ENCODE measurements at regions not wholly inside any gene's neighbourhood (a gene's known extent, or its start where the extent isn't known, plus 50 kb on each side); places are given as distances from the start of the nearest gene placed in this dataset.

GRCh38 chr15:53359038-53359437, 400.4 kb downstream of the WDR72 start:
- no peak overlapping the region for H3K4me3 ChIP-seq (ENCODE audit: low read depth in 1 of 2, low read length in 2 of 2)
- no peaks in the 10 kb centered on the region for H3K27me3 ChIP-seq (ENCODE audit: control insufficient read depth in 1 of 2, insufficient read depth in 2 of 2, low read length in 2 of 2)
- no peaks in the 10 kb centered on the region for H3K9me3 ChIP-seq (ENCODE audit: control insufficient read depth in 1 of 2, low read length in 2 of 2)
- H3K36me3 ChIP-seq (ENCODE audit: control insufficient read depth in 1 of 2, insufficient read depth in 2 of 2, low read length in 2 of 2): no peaks in the 10 kb centered on the region
- no peak overlapping the region for H3K9ac ChIP-seq (ENCODE audit: low read depth in 1 of 2, low read length in 2 of 2)
- no peak overlapping the region for H3K27ac ChIP-seq (ENCODE audit: low read depth, low read length)
- no peaks in the 10 kb centered on the region for H3K4me1 ChIP-seq (ENCODE audit: control insufficient read depth in 1 of 2, insufficient read depth in 2 of 2, low read length in 2 of 2)

GRCh38 chr15:53354874-53355273, 404.6 kb downstream of the WDR72 start:
- no peaks in the 10 kb centered on the region for H3K9me3 ChIP-seq (ENCODE audit: control insufficient read depth in 1 of 2, low read length in 2 of 2)
- no peaks in the 10 kb centered on the region for H3K36me3 ChIP-seq (ENCODE audit: control insufficient read depth in 1 of 2, insufficient read depth in 2 of 2, low read length in 2 of 2)
- H3K4me3 ChIP-seq (ENCODE audit: low read depth in 1 of 2, low read length in 2 of 2): no peak overlapping the region
- no peaks in the 10 kb centered on the region for H3K27me3 ChIP-seq (ENCODE audit: control insufficient read depth in 1 of 2, insufficient read depth in 2 of 2, low read length in 2 of 2)
- H3K4me1 ChIP-seq (ENCODE audit: control insufficient read depth in 1 of 2, insufficient read depth in 2 of 2, low read length in 2 of 2): no peaks in the 10 kb centered on the region
- no peak overlapping the region for H3K27ac ChIP-seq (ENCODE audit: low read depth, low read length)
- H3K9ac ChIP-seq (ENCODE audit: low read depth in 1 of 2, low read length in 2 of 2): no peak overlapping the region

- no peaks in the 10 kb centered on the region for H3K27me3 ChIP-seq (ENCODE audit: control insufficient read depth in 1 of 2, insufficient read depth in 2 of 2, low read length in 2 of 2)
- no peak overlapping the region for H3K9ac ChIP-seq (ENCODE audit: low read depth in 1 of 2, low read length in 2 of 2)
- no peaks in the 10 kb centered on the region for H3K9me3 ChIP-seq (ENCODE audit: control insufficient read depth in 1 of 2, low read length in 2 of 2)
- no peak overlapping the region for H3K27ac ChIP-seq (ENCODE audit: low read depth, low read length)
- no peaks in the 10 kb centered on the region for H3K36me3 ChIP-seq (ENCODE audit: control insufficient read depth in 1 of 2, insufficient read depth in 2 of 2, low read length in 2 of 2)
- no peak overlapping the region for H3K4me3 ChIP-seq (ENCODE audit: low read depth in 1 of 2, low read length in 2 of 2)
- H3K4me1 ChIP-seq (ENCODE audit: control insufficient read depth in 1 of 2, insufficient read depth in 2 of 2, low read length in 2 of 2): no peaks in the 10 kb centered on the region
Observed at GRCh38 chr15:53351373-53351772, 408.1 kb downstream of the WDR72 start.

- Histone ChIP-seq H3K27ac (ENCODE audit: low read depth, low read length) (no peak overlapping the region), H3K9me3 (ENCODE audit: control insufficient read depth in 1 of 2, low read length in 2 of 2) (no peaks in the 10 kb centered on the region), H3K9ac (ENCODE audit: low read depth in 1 of 2, low read length in 2 of 2) (no peak overlapping the region)
Observed at GRCh38 chr15:53346583-53346982, 412.9 kb downstream of the WDR72 start.

GRCh38 chr15:53331328-53332190, 427.9 kb downstream of the WDR72 start:
- Histone ChIP-seq H3K4me1 (ENCODE audit: control insufficient read depth in 1 of 2, insufficient read depth in 2 of 2, low read length in 2 of 2) (no peaks in the 10 kb centered on the region), H3K9ac (ENCODE audit: low read depth in 1 of 2, low read length in 2 of 2) (no peak overlapping the region), H3K27me3 (ENCODE audit: control insufficient read depth in 1 of 2, insufficient read depth in 2 of 2, low read length in 2 of 2) (no peaks in the 10 kb centered on the region), H3K27ac (ENCODE audit: low read depth, low read length) (no peak overlapping the region), H3K9me3 (ENCODE audit: control insufficient read depth in 1 of 2, low read length in 2 of 2) (no peaks in the 10 kb centered on the region), H3K36me3 (ENCODE audit: control insufficient read depth in 1 of 2, insufficient read depth in 2 of 2, low read length in 2 of 2) (no peaks in the 10 kb centered on the region), H3K4me3 (ENCODE audit: low read depth in 1 of 2, low read length in 2 of 2) (no peak overlapping the region)

More at GRCh38 chr15:53346583-53346982, 412.9 kb downstream of the WDR72 start:
- Histone ChIP-seq H3K4me1 (ENCODE audit: control insufficient read depth in 1 of 2, insufficient read depth in 2 of 2, low read length in 2 of 2) (no peaks in the 10 kb centered on the region), H3K36me3 (ENCODE audit: control insufficient read depth in 1 of 2, insufficient read depth in 2 of 2, low read length in 2 of 2) (no peaks in the 10 kb centered on the region), H3K4me3 (ENCODE audit: low read depth in 1 of 2, low read length in 2 of 2) (no peak overlapping the region), H3K27me3 (ENCODE audit: control insufficient read depth in 1 of 2, insufficient read depth in 2 of 2, low read length in 2 of 2) (no peaks in the 10 kb centered on the region)

GRCh38 chr15:53328341-53328740, 431.1 kb downstream of the WDR72 start:
- Histone ChIP-seq H3K36me3 (ENCODE audit: control insufficient read depth in 1 of 2, insufficient read depth in 2 of 2, low read length in 2 of 2) (no peaks in the 10 kb centered on the region), H3K9me3 (ENCODE audit: control insufficient read depth in 1 of 2, low read length in 2 of 2) (no peaks in the 10 kb centered on the region), H3K27me3 (ENCODE audit: control insufficient read depth in 1 of 2, insufficient read depth in 2 of 2, low read length in 2 of 2) (no peaks in the 10 kb centered on the region), H3K4me1 (ENCODE audit: control insufficient read depth in 1 of 2, insufficient read depth in 2 of 2, low read length in 2 of 2) (peaks cover 0 to under 1% of the 10 kb centered on the region in 2 donors), H3K9ac (ENCODE audit: low read depth in 1 of 2, low read length in 2 of 2) (no peak overlapping the region), H3K4me3 (ENCODE audit: low read depth in 1 of 2, low read length in 2 of 2) (no peak overlapping the region), H3K27ac (ENCODE audit: low read depth, low read length) (no peak overlapping the region)

GRCh38 chr15:53324061-53324460, 435.4 kb downstream of the WDR72 start:
- Histone ChIP-seq H3K36me3 (ENCODE audit: control insufficient read depth in 1 of 2, insufficient read depth in 2 of 2, low read length in 2 of 2) (no peaks in the 10 kb centered on the region), H3K4me3 (ENCODE audit: low read depth in 1 of 2, low read length in 2 of 2) (no peak overlapping the region), H3K27me3 (ENCODE audit: control insufficient read depth in 1 of 2, insufficient read depth in 2 of 2, low read length in 2 of 2) (no peaks in the 10 kb centered on the region), H3K27ac (ENCODE audit: low read depth, low read length) (no peak overlapping the region), H3K4me1 (ENCODE audit: control insufficient read depth in 1 of 2, insufficient read depth in 2 of 2, low read length in 2 of 2) (peaks cover 0 to 9% of the 10 kb centered on the region in 2 donors), H3K9me3 (ENCODE audit: control insufficient read depth in 1 of 2, low read length in 2 of 2) (no peaks in the 10 kb centered on the region), H3K9ac (ENCODE audit: low read depth in 1 of 2, low read length in 2 of 2) (no peak overlapping the region)

- Histone ChIP-seq H3K27ac (ENCODE audit: low read depth, low read length) (no peak overlapping the region), H3K4me1 (ENCODE audit: control insufficient read depth in 1 of 2, insufficient read depth in 2 of 2, low read length in 2 of 2) (peaks cover 0 to 9% of the 10 kb centered on the region in 2 donors), H3K27me3 (ENCODE audit: control insufficient read depth in 1 of 2, insufficient read depth in 2 of 2, low read length in 2 of 2) (no peaks in the 10 kb centered on the region), H3K9me3 (ENCODE audit: control insufficient read depth in 1 of 2, low read length in 2 of 2) (no peaks in the 10 kb centered on the region), H3K9ac (ENCODE audit: low read depth in 1 of 2, low read length in 2 of 2) (no peak overlapping the region), H3K36me3 (ENCODE audit: control insufficient read depth in 1 of 2, insufficient read depth in 2 of 2, low read length in 2 of 2) (no peaks in the 10 kb centered on the region), H3K4me3 (ENCODE audit: low read depth in 1 of 2, low read length in 2 of 2) (no peak overlapping the region)
Observed at GRCh38 chr15:53323191-53323590, 436.3 kb downstream of the WDR72 start.

GRCh38 chr15:53320816-53321215, 438.6 kb downstream of the WDR72 start:
- Histone ChIP-seq H3K9ac (ENCODE audit: low read depth in 1 of 2, low read length in 2 of 2) (no peak overlapping the region), H3K27me3 (ENCODE audit: control insufficient read depth in 1 of 2, insufficient read depth in 2 of 2, low read length in 2 of 2) (no peaks in the 10 kb centered on the region), H3K36me3 (ENCODE audit: control insufficient read depth in 1 of 2, insufficient read depth in 2 of 2, low read length in 2 of 2) (no peaks in the 10 kb centered on the region), H3K9me3 (ENCODE audit: control insufficient read depth in 1 of 2, low read length in 2 of 2) (no peaks in the 10 kb centered on the region), H3K4me3 (ENCODE audit: low read depth in 1 of 2, low read length in 2 of 2) (no peak overlapping the region), H3K27ac (ENCODE audit: low read depth, low read length) (no peak overlapping the region), H3K4me1 (ENCODE audit: control insufficient read depth in 1 of 2, insufficient read depth in 2 of 2, low read length in 2 of 2) (peaks cover 0 to 9% of the 10 kb centered on the region in 2 donors)

GRCh38 chr15:53312707-53313106, 446.8 kb downstream of the WDR72 start:
- Histone ChIP-seq H3K27ac (ENCODE audit: low read depth, low read length) (no peak overlapping the region), H3K27me3 (ENCODE audit: control insufficient read depth in 1 of 2, insufficient read depth in 2 of 2, low read length in 2 of 2) (no peaks in the 10 kb centered on the region), H3K4me3 (ENCODE audit: low read depth in 1 of 2, low read length in 2 of 2) (no peak overlapping the region)

More at GRCh38 chr15:53312707-53313106, 446.8 kb downstream of the WDR72 start:
- Histone ChIP-seq H3K4me1 (ENCODE audit: control insufficient read depth in 1 of 2, insufficient read depth in 2 of 2, low read length in 2 of 2) (no peaks in the 10 kb centered on the region), H3K9me3 (ENCODE audit: control insufficient read depth in 1 of 2, low read length in 2 of 2) (no peaks in the 10 kb centered on the region), H3K36me3 (ENCODE audit: control insufficient read depth in 1 of 2, insufficient read depth in 2 of 2, low read length in 2 of 2) (no peaks in the 10 kb centered on the region), H3K9ac (ENCODE audit: low read depth in 1 of 2, low read length in 2 of 2) (no peak overlapping the region)
